Cardiac fibroblast (primary cell): ENCODE measurements at regions not wholly inside any gene's neighbourhood (a gene's known extent, or its start where the extent isn't known, plus 50 kb on each side); places are given as distances from the start of the nearest gene placed in this dataset.
A peak's percentile ranks its signal among the peaks of the same experiment; 100 is the strongest.

Experiments used
- DNase-seq, 2 donors: peaks; one replicate each; pipeline versions ENCODE4 v3.0.0 to v3.0.0-alpha.2; 2010; ENCODE audit warnings: low read depth in 2 of 2
- H3K4me3 ChIP-seq, 2 donors: replicated peaks in 1 of 2; 1 replicate in 1 of 2; 2 replicates in 1 of 2; pipeline ENCODE4 v1.5.1; 2011; ENCODE audit warnings: low read depth in 2 of 2, low read length in 2 of 2, mild to moderate bottlenecking in 2 of 2, moderate library complexity in 1 of 2
- CTCF ChIP-seq: IDR thresholded peaks from one replicate; pipeline ENCODE4 v1.5.1; 2011; ENCODE audit warnings: low read depth, mild to moderate bottlenecking, low read length, inconsistent platforms

- TF ChIP-seq CTCF, result no peak
- DNase-seq, result no peak
- H3K4me3 ChIP-seq, result no peak overlapping the region
These were observed 303.5 kb downstream of the EPHA4 start for GRCh38 chr2:221268631-221269030.

DNA sequence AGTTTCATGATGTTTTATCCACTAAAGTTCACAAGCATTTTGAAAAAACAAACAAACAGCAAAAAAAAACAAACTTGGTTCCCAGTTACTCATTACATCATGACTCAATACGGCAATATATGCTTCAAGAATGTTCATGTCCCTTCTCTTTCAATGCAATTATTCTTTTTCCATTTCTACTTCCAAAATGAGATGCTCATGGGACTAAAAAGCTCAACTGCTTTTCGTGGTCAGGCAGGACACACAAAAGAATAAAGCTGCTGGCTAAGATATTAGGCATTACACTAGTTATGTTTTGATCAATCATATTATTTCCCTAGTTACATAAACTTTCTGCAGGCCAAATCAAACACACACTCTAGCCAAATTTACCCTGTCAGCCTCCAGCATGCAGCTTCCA, 301.3 kb downstream of the EPHA4 start:
- H3K4me3 ChIP-seq, result no peak overlapping the region
- no peak for DNase-seq
- no peak for TF ChIP-seq CTCF

GRCh38 chr2:221272729-221273128, 299.4 kb downstream of the EPHA4 start:
- H3K4me3 ChIP-seq, result no peak overlapping the region
- no peak for TF ChIP-seq CTCF
- DNase-seq, result no peak

DNA sequence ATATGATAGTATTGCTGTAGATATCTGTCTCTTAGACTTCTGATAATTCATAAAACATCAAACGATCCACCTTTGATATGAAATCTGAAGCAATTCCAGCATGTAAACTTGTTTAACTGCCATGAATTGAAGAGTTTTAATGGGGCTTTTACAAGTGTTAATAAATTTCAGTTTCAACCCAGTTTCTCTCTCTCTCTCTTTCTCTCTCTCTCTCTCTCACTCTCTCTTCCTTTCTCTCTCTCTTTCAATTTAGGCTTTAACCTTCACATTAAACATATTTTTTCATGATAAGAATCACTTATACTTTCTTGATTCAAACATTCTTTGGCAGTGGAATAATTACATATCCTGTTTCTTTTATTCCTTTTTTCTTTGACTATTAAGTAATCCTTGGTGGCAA, 296.1 kb downstream of the EPHA4 start:
- no peak for TF ChIP-seq CTCF
- no peak for DNase-seq
- H3K4me3 ChIP-seq, result no peak overlapping the region

GRCh38 chr2:221276601-221277000, 295.5 kb downstream of the EPHA4 start:
- no peak overlapping the region for H3K4me3 ChIP-seq
- TF ChIP-seq CTCF, result no peak
- no peak for DNase-seq

GRCh38 chr2:221282386-221282785, 289.7 kb downstream of the EPHA4 start:
- no peak for TF ChIP-seq CTCF
- H3K4me3 ChIP-seq, result no peak overlapping the region
- DNase-seq, result no peak

- no peak overlapping the region for H3K4me3 ChIP-seq
- DNase-seq, result peak in 1 of 2 donors; percentile 10
- no peak for TF ChIP-seq CTCF
These were observed 288.1 kb downstream of the EPHA4 start for GRCh38 chr2:221283896-221284545.
